ENCODE measurements at regions not wholly inside any gene's neighbourhood (a gene's known extent, or its start where the extent isn't known, plus 50 kb on each side); places are given as distances from the start of the nearest gene placed in this dataset.

DNA sequence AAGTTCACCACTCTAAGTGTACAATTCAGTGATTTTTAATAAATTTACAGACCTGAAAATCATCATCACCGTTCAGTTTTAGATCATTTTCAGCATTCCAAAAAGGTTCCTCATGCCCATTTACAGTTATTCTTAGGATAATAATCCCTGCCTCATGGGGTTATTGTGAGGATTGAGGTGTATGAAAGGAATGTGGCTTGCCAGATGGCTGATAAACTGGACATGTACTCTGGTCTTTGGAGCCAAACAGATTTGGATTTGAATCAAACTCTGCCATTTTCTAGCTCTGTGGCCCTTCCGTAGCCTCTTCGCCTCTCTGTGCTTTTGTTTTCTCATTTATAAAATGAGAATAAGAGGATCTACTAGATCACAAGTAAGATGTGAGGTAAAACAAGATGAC is 53.9 kb upstream of the GPRC5B start:
- H3K27ac ChIP-seq (replicated peaks in 1 of 4): no peak overlapping the region

DNA sequence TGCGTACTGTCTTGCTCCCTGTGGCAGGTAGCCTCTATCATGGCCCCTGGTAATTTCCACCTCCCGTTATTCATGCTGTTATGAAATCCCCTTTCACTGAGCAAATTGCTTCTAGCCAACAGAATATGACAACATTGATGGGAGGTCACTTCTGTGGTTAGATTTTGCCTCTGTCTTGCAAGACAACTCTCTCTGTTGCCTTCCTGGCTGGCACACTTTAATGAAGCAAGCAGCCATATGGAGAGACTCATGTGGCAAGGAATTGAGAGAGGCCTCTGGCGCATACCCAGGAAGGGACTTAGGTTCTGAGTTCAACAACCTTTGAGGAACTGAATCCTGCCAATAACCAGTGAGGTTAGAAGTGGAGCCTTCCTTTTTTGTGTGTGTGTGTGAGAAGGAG is 51.8 kb upstream of the GPRC5B start:
- intact Hi-C loops (cut with DNase I): no loop called here

More for the DNA sequence above, 53.9 kb upstream of the GPRC5B start:
- Histone ChIP-seq H3K36me3 (no peaks in the 10 kb centered on the region), H3K27me3 (peaks cover 0 to 9% (median 0%) of the 10 kb centered on the region in 4 donors), H3K9me3 (no peaks in the 10 kb centered on the region), H3K4me1 (no peaks in the 10 kb centered on the region), H3K4me3 (no peak overlapping the region)
- TF ChIP-seq, protein P1, sequence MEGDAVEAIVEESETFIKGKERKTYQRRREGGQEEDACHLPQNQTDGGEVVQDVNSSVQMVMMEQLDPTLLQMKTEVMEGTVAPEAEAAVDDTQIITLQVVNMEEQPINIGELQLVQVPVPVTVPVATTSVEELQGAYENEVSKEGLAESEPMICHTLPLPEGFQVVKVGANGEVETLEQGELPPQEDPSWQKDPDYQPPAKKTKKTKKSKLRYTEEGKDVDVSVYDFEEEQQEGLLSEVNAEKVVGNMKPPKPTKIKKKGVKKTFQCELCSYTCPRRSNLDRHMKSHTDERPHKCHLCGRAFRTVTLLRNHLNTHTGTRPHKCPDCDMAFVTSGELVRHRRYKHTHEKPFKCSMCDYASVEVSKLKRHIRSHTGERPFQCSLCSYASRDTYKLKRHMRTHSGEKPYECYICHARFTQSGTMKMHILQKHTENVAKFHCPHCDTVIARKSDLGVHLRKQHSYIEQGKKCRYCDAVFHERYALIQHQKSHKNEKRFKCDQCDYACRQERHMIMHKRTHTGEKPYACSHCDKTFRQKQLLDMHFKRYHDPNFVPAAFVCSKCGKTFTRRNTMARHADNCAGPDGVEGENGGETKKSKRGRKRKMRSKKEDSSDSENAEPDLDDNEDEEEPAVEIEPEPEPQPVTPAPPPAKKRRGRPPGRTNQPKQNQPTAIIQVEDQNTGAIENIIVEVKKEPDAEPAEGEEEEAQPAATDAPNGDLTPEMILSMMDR (IDR thresholded peaks at IDR 0.05): no peak
- TF ChIP-seq POLR2AphosphoS5 (IDR thresholded peaks at IDR 0.05) (no peak), POLR2A (IDR thresholded peaks at IDR 0.05; ENCODE audit: low read depth) (no peak), EP300 (IDR thresholded peaks at IDR 0.05) (no peak)
- 88% methylated on average over 3 of the region's 3 CpGs for WGBS
- DNase-seq (ENCODE audit: extremely low spot score): no peak
- intact Hi-C loops (cut with DNase I): no loop called here

DNA sequence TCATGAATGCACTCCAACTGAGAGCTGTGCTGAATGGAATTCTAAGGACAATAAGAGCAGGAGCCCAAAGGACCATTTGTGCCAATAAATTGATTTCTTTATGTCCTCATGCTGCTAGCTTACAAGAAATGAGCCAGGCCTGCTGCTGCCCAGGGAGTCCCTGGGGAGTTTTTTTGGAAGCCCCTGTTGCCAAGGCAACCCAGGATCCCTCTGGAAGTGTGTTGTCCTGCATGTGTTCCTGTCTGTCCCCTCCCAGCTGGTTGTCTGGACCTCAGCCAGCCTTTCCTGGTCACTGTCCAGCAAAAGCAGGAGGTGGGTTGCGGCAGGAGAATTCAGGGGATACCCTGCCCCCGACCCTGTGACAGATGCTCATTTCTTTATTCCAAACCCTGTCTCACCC is 51.0 kb upstream of the GPRC5B start:
- intact Hi-C loops (cut with DNase I): no loop called here
- Histone ChIP-seq H3K27me3 (peaks cover 0 to 12% (median 0%) of the 10 kb centered on the region in 4 donors), H3K27ac (replicated peaks in 1 of 4) (no peak overlapping the region), H3K9me3 (no peaks in the 10 kb centered on the region), H3K4me1 (no peaks in the 10 kb centered on the region), H3K36me3 (no peaks in the 10 kb centered on the region), H3K4me3 (no peak overlapping the region)
- 54% methylated on average over 2 of the region's 2 CpGs for WGBS
- no peak for TF ChIP-seq POLR2AphosphoS5 (IDR thresholded peaks at IDR 0.05)
- no peak for DNase-seq (ENCODE audit: extremely low spot score)

More for the DNA sequence above, 51.8 kb upstream of the GPRC5B start:
- DNase-seq (ENCODE audit: extremely low spot score): no peak
- WGBS: 82% methylated on average over 3 of the region's 3 CpGs
- Histone ChIP-seq H3K4me3 (no peak overlapping the region), H3K27ac (replicated peaks in 1 of 4) (no peak overlapping the region), H3K36me3 (no peaks in the 10 kb centered on the region), H3K9me3 (no peaks in the 10 kb centered on the region), H3K27me3 (peaks cover 0 to 12% (median 0%) of the 10 kb centered on the region in 4 donors), H3K4me1 (no peaks in the 10 kb centered on the region)
- TF ChIP-seq POLR2AphosphoS5 (IDR thresholded peaks at IDR 0.05) (no peak), EP300 (IDR thresholded peaks at IDR 0.05) (no peak), POLR2A (IDR thresholded peaks at IDR 0.05; ENCODE audit: low read depth) (no peak)

Measured in esophagus muscularis mucosa (tissue), 4 donors.